ENCODE measurements at regions not wholly inside any gene's neighbourhood (a gene's known extent, or its start where the extent isn't known, plus 50 kb on each side); places are given as distances from the start of the nearest gene placed in this dataset.
A peak's percentile ranks its signal among the peaks of the same experiment; 100 is the strongest.
"Not testable (repeated sequence)": the region's sequence is repeated elsewhere in the genome, so short reads cannot be mapped to it uniquely, and the experiment has no call there.

- DNase-seq (ENCODE audit: low read depth) = no peak
Measured at GRCh38 chr3:5750874-5751640, 563.5 kb downstream of the EDEM1 start.

- peak; percentile 20 for DNase-seq (ENCODE audit: low read depth)
Measured at GRCh38 chr3:5754602-5755001, 567.1 kb downstream of the EDEM1 start.

- DNase-seq (ENCODE audit: low read depth) = no peak
Measured at GRCh38 chr3:5756443-5756842, 568.9 kb downstream of the EDEM1 start.

- DNase-seq (ENCODE audit: low read depth) = no peak
Measured at GRCh38 chr3:5757213-5757804, 569.8 kb downstream of the EDEM1 start.

- no peak for DNase-seq (ENCODE audit: low read depth)
Measured at GRCh38 chr3:5758699-5759098, 571.2 kb downstream of the EDEM1 start.

GRCh38 chr3:5762506-5762905, 575.0 kb downstream of the EDEM1 start:
- DNase-seq (ENCODE audit: low read depth) = no peak

- DNase-seq (ENCODE audit: low read depth) = no peak
Measured at GRCh38 chr3:5766848-5767247, 579.3 kb downstream of the EDEM1 start.

- no peak for DNase-seq (ENCODE audit: low read depth)
Measured at GRCh38 chr3:5767304-5767703, 579.8 kb downstream of the EDEM1 start.

GRCh38 chr3:5768281-5768945, 580.9 kb downstream of the EDEM1 start:
- DNase-seq (ENCODE audit: low read depth) = no peak

- no peak for DNase-seq (ENCODE audit: low read depth)
Measured at GRCh38 chr3:5769825-5770224, 582.3 kb downstream of the EDEM1 start.

- DNase-seq (ENCODE audit: low read depth) = no peak
Measured at GRCh38 chr3:5774337-5774736, 586.8 kb downstream of the EDEM1 start.

GRCh38 chr3:5775100-5775499, 587.6 kb downstream of the EDEM1 start:
- DNase-seq (ENCODE audit: low read depth) = not testable (repeated sequence)

- DNase-seq (ENCODE audit: low read depth) = no peak
Measured at GRCh38 chr3:5784690-5785089, 597.2 kb downstream of the EDEM1 start.

- no peak for DNase-seq (ENCODE audit: low read depth)
Measured at GRCh38 chr3:5787861-5788488, 600.5 kb downstream of the EDEM1 start.

GRCh38 chr3:5788496-5788895, 601.0 kb downstream of the EDEM1 start:
- no peak for DNase-seq (ENCODE audit: low read depth)

- DNase-seq (ENCODE audit: low read depth) = no peak
Measured at GRCh38 chr3:5791558-5791957, 604.1 kb downstream of the EDEM1 start.

GRCh38 chr3:5796541-5796940, 609.0 kb downstream of the EDEM1 start:
- no peak for DNase-seq (ENCODE audit: low read depth)

GRCh38 chr3:5798809-5799208, 611.3 kb downstream of the EDEM1 start:
- no peak for DNase-seq (ENCODE audit: low read depth)

GRCh38 chr3:5799398-5799797, 611.9 kb downstream of the EDEM1 start:
- no peak for DNase-seq (ENCODE audit: low read depth)

GRCh38 chr3:5800965-5801364, 613.5 kb downstream of the EDEM1 start:
- no peak for DNase-seq (ENCODE audit: low read depth)

- no peak for DNase-seq (ENCODE audit: low read depth)
Measured at GRCh38 chr3:5806192-5806591, 618.7 kb downstream of the EDEM1 start.

GRCh38 chr3:5809586-5810246, 622.2 kb downstream of the EDEM1 start:
- no peak for DNase-seq (ENCODE audit: low read depth)

Data from CMK (cell line).